Heart left ventricle (tissue), 13 donors: ENCODE measurements at regions not wholly inside any gene's neighbourhood (a gene's known extent, or its start where the extent isn't known, plus 50 kb on each side); places are given as distances from the start of the nearest gene placed in this dataset.
"Not testable (repeated sequence)": the region's sequence is repeated elsewhere in the genome, so short reads cannot be mapped to it uniquely, and the experiment has no call there.

Source experiments
- CTCF ChIP-seq, 12 donors: fragments of 200-600 bp; sonication (generic) in 4 of 12; IDR thresholded peaks; one replicate each; pipeline versions ENCODE4 v1.5.0 to v1.8.0; 2018 to 2022; ENCODE audit warnings: antibody characterized with exemption in 12 of 12, mild to moderate bottlenecking in 5 of 12
- POLR2A ChIP-seq, 2 donors: fragments of 450-650 bp; IDR thresholded peaks; one replicate each; pipeline ENCODE4 v1.6.1; 2017; ENCODE audit warnings: antibody characterized with exemption in 2 of 2, mild to moderate bottlenecking in 2 of 2, moderate library complexity in 2 of 2
- donor health status: ischemic (EF 13 %, LVEDD 7.1; RV severe dilation, severe dysfunction).
- donor health status: DM: no; HTN: yes; CAD: no.
- donor health status: DM: no; HTN: no; CAD: no.
- donor health status: ischemic (EF 25% LVEDD 6.9; RV normal size, moderate dysfunction).
- donor health status: ischemic (EF 25% LVEDD 5.7; RV mildly dilated, moderate dysfunction).
- donor health status: ischemic (EF 35%, LVEDD 5.7; RV mildly dilated, moderate dysfunction).
- donor health status: nonischemic (EF 11% LVEDD 7.7; RV severe dilation, severe dysfunction).
- donor health status: DM: yes; HTN: yes; CAD: no.
- donor health status: PGD.
- donor health status: ischemic (EF 29% LVEDD 5.4; RV normal size, mild dysfunction).
- donor health status: nonischemic (EF 23%, LVEDD 6.1; RV moderate dilation, normal function).

GRCh38 chr1:199498802-199499201 is 528.7 kb upstream of the NR5A2 start:
- TF ChIP-seq CTCF, POLR2A (IDR thresholded peaks at IDR 0.05): not testable (repeated sequence)
